NCI-H524 (cell line): ENCODE measurements at regions not wholly inside any gene's neighbourhood (a gene's known extent, or its start where the extent isn't known, plus 50 kb on each side); places are given as distances from the start of the nearest gene placed in this dataset.
"Not testable (repeated sequence)": the region's sequence is repeated elsewhere in the genome, so short reads cannot be mapped to it uniquely, and the experiment has no call there.

Experiments used
- DNase-seq, 2 experiments: peaks; one replicate each; lab custom pipeline; 2025; lab: John Stamatoyannopoulos, UW

- no peak for DNase-seq
These were observed 111.6 kb upstream of the KLF14 start for GRCh38 chr7:130845581-130846085.

GRCh38 chr7:130849604-130850003, 115.6 kb upstream of the KLF14 start:
- DNase-seq, result no peak

GRCh38 chr7:130850956-130851355, 116.9 kb upstream of the KLF14 start:
- no peak for DNase-seq

- DNase-seq, result no peak
These were observed 118.9 kb upstream of the KLF14 start for GRCh38 chr7:130852867-130853266.

GRCh38 chr7:130853503-130854279, 119.7 kb upstream of the KLF14 start:
- DNase-seq, result no peak

- no peak for DNase-seq
These were observed 120.5 kb upstream of the KLF14 start for GRCh38 chr7:130854481-130854880.

- DNase-seq, result no peak
These were observed 122.9 kb upstream of the KLF14 start for GRCh38 chr7:130856866-130857265.

- DNase-seq, result not testable (repeated sequence)
These were observed 126.8 kb upstream of the KLF14 start for GRCh38 chr7:130860832-130861231.

GRCh38 chr7:130865408-130866236, 131.6 kb upstream of the KLF14 start:
- DNase-seq, result no peak

- DNase-seq, result no peak
These were observed 133.0 kb upstream of the KLF14 start for GRCh38 chr7:130867039-130867438.

GRCh38 chr7:130867581-130868136, 133.7 kb upstream of the KLF14 start:
- DNase-seq, result no peak

GRCh38 chr7:130868139-130868538, 134.1 kb upstream of the KLF14 start:
- no peak for DNase-seq

GRCh38 chr7:130869918-130870317, 135.9 kb upstream of the KLF14 start:
- DNase-seq, result no peak

- DNase-seq, result no peak
These were observed 138.3 kb upstream of the KLF14 start for GRCh38 chr7:130872341-130872740.

GRCh38 chr7:130872756-130873448, 138.9 kb upstream of the KLF14 start:
- DNase-seq, result no peak

GRCh38 chr7:130874071-130874915, 140.3 kb upstream of the KLF14 start:
- DNase-seq, result no peak

GRCh38 chr7:130875265-130875741, 141.3 kb upstream of the KLF14 start:
- peak in 1 of 2 experiments; percentile 45 for DNase-seq

- no peak for DNase-seq
These were observed 141.9 kb upstream of the KLF14 start for GRCh38 chr7:130875901-130876300.

- DNase-seq, result no peak
These were observed 143.4 kb upstream of the KLF14 start for GRCh38 chr7:130877236-130877990.

GRCh38 chr7:130877991-130878305, 143.9 kb upstream of the KLF14 start:
- no peak for DNase-seq
